ENCODE measurements at regions not wholly inside any gene's neighbourhood (a gene's known extent, or its start where the extent isn't known, plus 50 kb on each side); places are given as distances from the start of the nearest gene placed in this dataset.

DNA sequence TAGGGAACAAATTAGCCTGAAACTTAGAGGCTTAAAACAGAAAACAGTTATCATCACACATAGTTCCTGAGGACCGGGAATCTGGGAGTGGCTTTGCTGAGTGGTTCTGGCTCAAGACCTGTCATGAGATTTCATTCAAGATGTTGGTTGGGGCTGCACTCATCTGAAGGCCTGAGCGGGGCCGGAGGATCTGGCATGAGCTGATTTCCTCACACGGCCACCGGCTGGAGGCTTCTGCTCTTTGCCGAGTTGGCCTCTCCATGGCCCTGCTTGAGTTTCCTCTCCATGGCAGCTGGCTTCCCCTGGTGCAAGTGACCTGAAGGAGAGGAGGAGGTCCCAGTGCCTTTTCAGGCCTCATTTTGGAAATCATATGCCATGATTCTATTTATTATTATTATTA is 128.1 kb downstream of the PAPOLA start:
- ATAC-seq (no peak), DNase-seq (ENCODE audit: low spot score) (no peak)
- no peaks in the 10 kb centered on the region for H3K27me3 ChIP-seq (ENCODE audit: insufficient read depth)
- no peak overlapping the region for H2AFZ ChIP-seq
- no peaks in the 10 kb centered on the region for H3K9me3 Mint-ChIP-seq
- H3K27ac Mint-ChIP-seq, result no peak overlapping the region
- no peak overlapping the region for H3K4me3 Mint-ChIP-seq
- no peak overlapping the region for H3K4me3 ChIP-seq
- H3K79me2 ChIP-seq (replicated peaks; ENCODE audit: insufficient read depth), result no peaks in the 10 kb centered on the region
- H3K27me3 Mint-ChIP-seq (ENCODE audit: insufficient read depth, low read depth, poor library complexity), result peaks cover 2% of the 10 kb centered on the region
- no peak overlapping the region for H3K27ac ChIP-seq (ENCODE audit: low read depth)
- H3K4me2 ChIP-seq, result no peak overlapping the region
- no peaks in the 10 kb centered on the region for H3K36me3 ChIP-seq (ENCODE audit: insufficient read depth)
- no peak for TF ChIP-seq EZH2phosphoT487 (IDR thresholded peaks at IDR 0.05; ENCODE audit: unreplicated experiment)
- TF ChIP-seq, protein P1, sequence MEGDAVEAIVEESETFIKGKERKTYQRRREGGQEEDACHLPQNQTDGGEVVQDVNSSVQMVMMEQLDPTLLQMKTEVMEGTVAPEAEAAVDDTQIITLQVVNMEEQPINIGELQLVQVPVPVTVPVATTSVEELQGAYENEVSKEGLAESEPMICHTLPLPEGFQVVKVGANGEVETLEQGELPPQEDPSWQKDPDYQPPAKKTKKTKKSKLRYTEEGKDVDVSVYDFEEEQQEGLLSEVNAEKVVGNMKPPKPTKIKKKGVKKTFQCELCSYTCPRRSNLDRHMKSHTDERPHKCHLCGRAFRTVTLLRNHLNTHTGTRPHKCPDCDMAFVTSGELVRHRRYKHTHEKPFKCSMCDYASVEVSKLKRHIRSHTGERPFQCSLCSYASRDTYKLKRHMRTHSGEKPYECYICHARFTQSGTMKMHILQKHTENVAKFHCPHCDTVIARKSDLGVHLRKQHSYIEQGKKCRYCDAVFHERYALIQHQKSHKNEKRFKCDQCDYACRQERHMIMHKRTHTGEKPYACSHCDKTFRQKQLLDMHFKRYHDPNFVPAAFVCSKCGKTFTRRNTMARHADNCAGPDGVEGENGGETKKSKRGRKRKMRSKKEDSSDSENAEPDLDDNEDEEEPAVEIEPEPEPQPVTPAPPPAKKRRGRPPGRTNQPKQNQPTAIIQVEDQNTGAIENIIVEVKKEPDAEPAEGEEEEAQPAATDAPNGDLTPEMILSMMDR (conservative IDR thresholded peaks at IDR 0.05; ENCODE audit: low read depth in 2 of 2), result no peak
- no peak for TF ChIP-seq CREB1 (CRISPR knock-in tag; IDR thresholded peaks at IDR 0.05; ENCODE audit: low read depth)
- TF ChIP-seq EZH2 (IDR thresholded peaks at IDR 0.05; ENCODE audit: low read depth, unreplicated experiment), result no peak
- no peak for TF ChIP-seq NANOG (IDR thresholded peaks at IDR 0.05; ENCODE audit: borderline replicate concordance)
- no peak for TF ChIP-seq STAT1 (IDR thresholded peaks at IDR 0.05; ENCODE audit: unreplicated experiment)
- TF ChIP-seq, protein P2, sequence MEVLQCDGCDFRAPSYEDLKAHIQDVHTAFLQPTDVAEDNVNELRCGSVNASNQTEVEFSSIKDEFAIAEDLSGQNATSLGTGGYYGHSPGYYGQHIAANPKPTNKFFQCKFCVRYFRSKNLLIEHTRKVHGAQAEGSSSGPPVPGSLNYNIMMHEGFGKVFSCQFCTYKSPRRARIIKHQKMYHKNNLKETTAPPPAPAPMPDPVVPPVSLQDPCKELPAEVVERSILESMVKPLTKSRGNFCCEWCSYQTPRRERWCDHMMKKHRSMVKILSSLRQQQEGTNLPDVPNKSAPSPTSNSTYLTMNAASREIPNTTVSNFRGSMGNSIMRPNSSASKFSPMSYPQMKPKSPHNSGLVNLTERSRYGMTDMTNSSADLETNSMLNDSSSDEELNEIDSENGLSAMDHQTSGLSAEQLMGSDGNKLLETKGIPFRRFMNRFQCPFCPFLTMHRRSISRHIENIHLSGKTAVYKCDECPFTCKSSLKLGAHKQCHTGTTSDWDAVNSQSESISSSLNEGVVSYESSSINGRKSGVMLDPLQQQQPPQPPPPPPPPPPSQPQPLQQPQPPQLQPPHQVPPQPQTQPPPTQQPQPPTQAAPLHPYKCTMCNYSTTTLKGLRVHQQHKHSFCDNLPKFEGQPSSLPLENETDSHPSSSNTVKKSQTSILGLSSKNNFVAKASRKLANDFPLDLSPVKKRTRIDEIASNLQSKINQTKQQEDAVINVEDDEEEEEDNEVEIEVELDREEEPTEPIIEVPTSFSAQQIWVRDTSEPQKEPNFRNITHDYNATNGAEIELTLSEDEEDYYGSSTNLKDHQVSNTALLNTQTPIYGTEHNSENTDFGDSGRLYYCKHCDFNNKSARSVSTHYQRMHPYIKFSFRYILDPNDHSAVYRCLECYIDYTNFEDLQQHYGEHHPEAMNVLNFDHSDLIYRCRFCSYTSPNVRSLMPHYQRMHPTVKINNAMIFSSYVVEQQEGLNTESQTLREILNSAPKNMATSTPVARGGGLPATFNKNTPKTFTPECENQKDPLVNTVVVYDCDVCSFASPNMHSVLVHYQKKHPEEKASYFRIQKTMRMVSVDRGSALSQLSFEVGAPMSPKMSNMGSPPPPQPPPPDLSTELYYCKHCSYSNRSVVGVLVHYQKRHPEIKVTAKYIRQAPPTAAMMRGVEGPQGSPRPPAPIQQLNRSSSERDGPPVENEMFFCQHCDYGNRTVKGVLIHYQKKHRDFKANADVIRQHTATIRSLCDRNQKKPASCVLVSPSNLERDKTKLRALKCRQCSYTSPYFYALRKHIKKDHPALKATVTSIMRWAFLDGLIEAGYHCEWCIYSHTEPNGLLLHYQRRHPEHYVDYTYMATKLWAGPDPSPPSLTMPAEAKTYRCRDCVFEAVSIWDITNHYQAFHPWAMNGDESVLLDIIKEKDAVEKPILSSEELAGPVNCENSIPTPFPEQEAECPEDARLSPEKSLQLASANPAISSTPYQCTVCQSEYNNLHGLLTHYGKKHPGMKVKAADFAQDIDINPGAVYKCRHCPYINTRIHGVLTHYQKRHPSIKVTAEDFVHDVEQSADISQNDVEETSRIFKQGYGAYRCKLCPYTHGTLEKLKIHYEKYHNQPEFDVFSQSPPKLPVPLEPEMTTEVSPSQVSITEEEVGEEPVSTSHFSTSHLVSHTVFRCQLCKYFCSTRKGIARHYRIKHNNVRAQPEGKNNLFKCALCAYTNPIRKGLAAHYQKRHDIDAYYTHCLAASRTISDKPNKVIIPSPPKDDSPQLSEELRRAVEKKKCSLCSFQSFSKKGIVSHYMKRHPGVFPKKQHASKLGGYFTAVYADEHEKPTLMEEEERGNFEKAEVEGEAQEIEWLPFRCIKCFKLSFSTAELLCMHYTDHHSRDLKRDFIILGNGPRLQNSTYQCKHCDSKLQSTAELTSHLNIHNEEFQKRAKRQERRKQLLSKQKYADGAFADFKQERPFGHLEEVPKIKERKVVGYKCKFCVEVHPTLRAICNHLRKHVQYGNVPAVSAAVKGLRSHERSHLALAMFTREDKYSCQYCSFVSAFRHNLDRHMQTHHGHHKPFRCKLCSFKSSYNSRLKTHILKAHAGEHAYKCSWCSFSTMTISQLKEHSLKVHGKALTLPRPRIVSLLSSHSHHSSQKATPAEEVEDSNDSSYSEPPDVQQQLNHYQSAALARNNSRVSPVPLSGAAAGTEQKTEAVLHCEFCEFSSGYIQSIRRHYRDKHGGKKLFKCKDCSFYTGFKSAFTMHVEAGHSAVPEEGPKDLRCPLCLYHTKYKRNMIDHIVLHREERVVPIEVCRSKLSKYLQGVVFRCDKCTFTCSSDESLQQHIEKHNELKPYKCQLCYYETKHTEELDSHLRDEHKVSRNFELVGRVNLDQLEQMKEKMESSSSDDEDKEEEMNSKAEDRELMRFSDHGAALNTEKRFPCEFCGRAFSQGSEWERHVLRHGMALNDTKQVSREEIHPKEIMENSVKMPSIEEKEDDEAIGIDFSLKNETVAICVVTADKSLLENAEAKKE (CRISPR knock-in tag; IDR thresholded peaks at IDR 0.05), result no peak
- TF ChIP-seq, protein P3, sequence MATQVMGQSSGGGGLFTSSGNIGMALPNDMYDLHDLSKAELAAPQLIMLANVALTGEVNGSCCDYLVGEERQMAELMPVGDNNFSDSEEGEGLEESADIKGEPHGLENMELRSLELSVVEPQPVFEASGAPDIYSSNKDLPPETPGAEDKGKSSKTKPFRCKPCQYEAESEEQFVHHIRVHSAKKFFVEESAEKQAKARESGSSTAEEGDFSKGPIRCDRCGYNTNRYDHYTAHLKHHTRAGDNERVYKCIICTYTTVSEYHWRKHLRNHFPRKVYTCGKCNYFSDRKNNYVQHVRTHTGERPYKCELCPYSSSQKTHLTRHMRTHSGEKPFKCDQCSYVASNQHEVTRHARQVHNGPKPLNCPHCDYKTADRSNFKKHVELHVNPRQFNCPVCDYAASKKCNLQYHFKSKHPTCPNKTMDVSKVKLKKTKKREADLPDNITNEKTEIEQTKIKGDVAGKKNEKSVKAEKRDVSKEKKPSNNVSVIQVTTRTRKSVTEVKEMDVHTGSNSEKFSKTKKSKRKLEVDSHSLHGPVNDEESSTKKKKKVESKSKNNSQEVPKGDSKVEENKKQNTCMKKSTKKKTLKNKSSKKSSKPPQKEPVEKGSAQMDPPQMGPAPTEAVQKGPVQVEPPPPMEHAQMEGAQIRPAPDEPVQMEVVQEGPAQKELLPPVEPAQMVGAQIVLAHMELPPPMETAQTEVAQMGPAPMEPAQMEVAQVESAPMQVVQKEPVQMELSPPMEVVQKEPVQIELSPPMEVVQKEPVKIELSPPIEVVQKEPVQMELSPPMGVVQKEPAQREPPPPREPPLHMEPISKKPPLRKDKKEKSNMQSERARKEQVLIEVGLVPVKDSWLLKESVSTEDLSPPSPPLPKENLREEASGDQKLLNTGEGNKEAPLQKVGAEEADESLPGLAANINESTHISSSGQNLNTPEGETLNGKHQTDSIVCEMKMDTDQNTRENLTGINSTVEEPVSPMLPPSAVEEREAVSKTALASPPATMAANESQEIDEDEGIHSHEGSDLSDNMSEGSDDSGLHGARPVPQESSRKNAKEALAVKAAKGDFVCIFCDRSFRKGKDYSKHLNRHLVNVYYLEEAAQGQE (IDR thresholded peaks at IDR 0.05; ENCODE audit: unreplicated experiment), result no peak
- no peak for TF ChIP-seq JUNB (IDR thresholded peaks at IDR 0.05; ENCODE audit: unreplicated experiment)
- no peaks in the 10 kb centered on the region for H3K36me3 Mint-ChIP-seq (ENCODE audit: low read depth)
- no peaks in the 10 kb centered on the region for H3K4me1 ChIP-seq (ENCODE audit: insufficient read depth)
- H3F3A ChIP-seq (replicated peaks; ENCODE audit: low read depth), result no peaks in the 10 kb centered on the region
- no peaks in the 10 kb centered on the region for H3K9me2 ChIP-seq (ENCODE audit: insufficient read depth)
- no peaks in the 10 kb centered on the region for H4K20me1 ChIP-seq (replicated peaks; ENCODE audit: insufficient read depth)
- H3K4me1 Mint-ChIP-seq, result peaks cover 4% of the 10 kb centered on the region

Data from GM23338 (cell line).